DND-41 (cell line): ENCODE measurements at regions not wholly inside any gene's neighbourhood (a gene's known extent, or its start where the extent isn't known, plus 50 kb on each side); places are given as distances from the start of the nearest gene placed in this dataset.

Source experiments
- ATAC-seq: fragments of 200-7000 bp; cut with Tn5 transposase; 3 replicates; pipeline ENCODE4 v1.9.1; 2021; ENCODE audit warnings: low read depth; ENCODE audit not compliant: insufficient read depth
- DNase-seq: peaks from one replicate; pipeline ENCODE4 v3.0.0-alpha.2; 2020
- H2AFZ ChIP-seq: 2 replicates; pipeline ENCODE4 v1.6.0; 2012; ENCODE audit warnings: low read depth, low read length
- H3K27ac ChIP-seq: 2 replicates; pipeline ENCODE4 v1.5.1; 2012; ENCODE audit warnings: low read length, inconsistent platforms
- H3K27me3 ChIP-seq: fragments of 200-600 bp; sonication (generic); 2 replicates; pipeline ENCODE4 v1.6.0; 2012; ENCODE audit warnings: low read length, mild to moderate bottlenecking, inconsistent platforms; ENCODE audit not compliant: insufficient read depth, poor library complexity
- H3K36me3 ChIP-seq: 2 replicates; pipeline ENCODE4 v1.5.1; 2012; ENCODE audit warnings: low read length, inconsistent platforms; ENCODE audit not compliant: insufficient read depth
- H3K4me1 ChIP-seq: 2 replicates; pipeline ENCODE4 v1.5.1; 2012; ENCODE audit warnings: mild to moderate bottlenecking, low read length; ENCODE audit not compliant: insufficient read depth
- H3K4me2 ChIP-seq: 2 replicates; pipeline ENCODE4 v1.6.0; 2012; ENCODE audit warnings: mild to moderate bottlenecking, moderate library complexity, low read length, inconsistent platforms; ENCODE audit not compliant: insufficient read depth
- H3K4me3 ChIP-seq, 2 experiments: fragments of 200-600 bp in 1 of 2; shearing (Covaris generic) in 1 of 2; 2 replicates each; pipeline ENCODE4 v1.5.1; 2012 to 2016; ENCODE audit warnings: inconsistent platforms in 2 of 2, low read length in 2 of 2, mild to moderate bottlenecking in 2 of 2, low read depth in 1 of 2, moderate library complexity in 1 of 2
- H3K79me2 ChIP-seq: 2 replicates; pipeline ENCODE4 v1.6.0; 2012; ENCODE audit warnings: low read length, inconsistent platforms; ENCODE audit not compliant: insufficient read depth
- H3K9ac ChIP-seq: 2 replicates; pipeline ENCODE4 v1.6.0; 2012; ENCODE audit warnings: low read depth, mild to moderate bottlenecking, inconsistent platforms, low read length, moderate library complexity
- H3K9me3 ChIP-seq: 2 replicates; pipeline ENCODE4 v1.5.1; 2012; ENCODE audit warnings: low read length, moderate library complexity, mild to moderate bottlenecking, inconsistent platforms; ENCODE audit not compliant: insufficient read depth, severe bottlenecking
- H4K20me1 ChIP-seq: 2 replicates; pipeline ENCODE4 v1.6.0; 2012; ENCODE audit warnings: low read length; ENCODE audit not compliant: insufficient read depth
- EZH2 ChIP-seq: IDR thresholded peaks from 3 replicates; pipeline ENCODE4 v1.6.1; 2012; ENCODE audit warnings: borderline replicate concordance, low read depth, mild to moderate bottlenecking, moderate library complexity, low read length, inconsistent platforms; ENCODE audit not compliant: severe bottlenecking
- TF ChIP-seq, protein P1 (sequence below): IDR thresholded peaks from 2 replicates; pipeline ENCODE4 v1.5.1; 2012; ENCODE audit warnings: borderline replicate concordance, low read length, moderate library complexity, mild to moderate bottlenecking; ENCODE audit not compliant: poor library complexity, severe bottlenecking; ENCODE audit errors: extremely low read depth

DNA sequence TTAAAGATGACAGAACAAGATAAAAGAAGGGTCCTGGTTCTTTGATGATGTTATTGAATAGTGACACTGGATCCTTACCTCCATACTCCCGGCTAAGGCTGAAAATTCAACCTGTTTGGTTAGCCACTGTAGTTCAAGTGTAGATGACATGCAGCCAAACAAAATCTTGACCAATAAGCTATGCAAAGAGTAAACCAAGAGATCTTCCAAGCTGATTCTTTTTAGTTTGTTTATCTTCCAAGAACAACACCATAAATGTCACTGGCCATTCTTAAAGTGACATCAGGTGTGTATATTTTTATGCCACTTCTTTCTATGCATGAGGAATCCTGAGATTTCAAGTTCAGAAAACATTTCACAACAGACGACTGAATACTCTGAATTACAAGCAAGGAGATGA lies 141.5 kb upstream of the FST start:
- H3K4me2 ChIP-seq = no peak overlapping the region
- H3K36me3 ChIP-seq = no peaks in the 10 kb centered on the region
- no peak overlapping the region for H2AFZ ChIP-seq
- no peaks in the 10 kb centered on the region for H3K9me3 ChIP-seq
- DNase-seq = no peak
- no peaks in the 10 kb centered on the region for H3K4me1 ChIP-seq
- H3K9ac ChIP-seq = no peak overlapping the region
- H3K4me3 ChIP-seq = no peak overlapping the region
- no peak for ATAC-seq
- TF ChIP-seq, protein P1, sequence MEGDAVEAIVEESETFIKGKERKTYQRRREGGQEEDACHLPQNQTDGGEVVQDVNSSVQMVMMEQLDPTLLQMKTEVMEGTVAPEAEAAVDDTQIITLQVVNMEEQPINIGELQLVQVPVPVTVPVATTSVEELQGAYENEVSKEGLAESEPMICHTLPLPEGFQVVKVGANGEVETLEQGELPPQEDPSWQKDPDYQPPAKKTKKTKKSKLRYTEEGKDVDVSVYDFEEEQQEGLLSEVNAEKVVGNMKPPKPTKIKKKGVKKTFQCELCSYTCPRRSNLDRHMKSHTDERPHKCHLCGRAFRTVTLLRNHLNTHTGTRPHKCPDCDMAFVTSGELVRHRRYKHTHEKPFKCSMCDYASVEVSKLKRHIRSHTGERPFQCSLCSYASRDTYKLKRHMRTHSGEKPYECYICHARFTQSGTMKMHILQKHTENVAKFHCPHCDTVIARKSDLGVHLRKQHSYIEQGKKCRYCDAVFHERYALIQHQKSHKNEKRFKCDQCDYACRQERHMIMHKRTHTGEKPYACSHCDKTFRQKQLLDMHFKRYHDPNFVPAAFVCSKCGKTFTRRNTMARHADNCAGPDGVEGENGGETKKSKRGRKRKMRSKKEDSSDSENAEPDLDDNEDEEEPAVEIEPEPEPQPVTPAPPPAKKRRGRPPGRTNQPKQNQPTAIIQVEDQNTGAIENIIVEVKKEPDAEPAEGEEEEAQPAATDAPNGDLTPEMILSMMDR = no peak
- TF ChIP-seq EZH2 = no peak
- H3K27me3 ChIP-seq = no peaks in the 10 kb centered on the region
- no peak overlapping the region for H3K27ac ChIP-seq
- no peaks in the 10 kb centered on the region for H4K20me1 ChIP-seq
- H3K79me2 ChIP-seq = no peaks in the 10 kb centered on the region

DNA sequence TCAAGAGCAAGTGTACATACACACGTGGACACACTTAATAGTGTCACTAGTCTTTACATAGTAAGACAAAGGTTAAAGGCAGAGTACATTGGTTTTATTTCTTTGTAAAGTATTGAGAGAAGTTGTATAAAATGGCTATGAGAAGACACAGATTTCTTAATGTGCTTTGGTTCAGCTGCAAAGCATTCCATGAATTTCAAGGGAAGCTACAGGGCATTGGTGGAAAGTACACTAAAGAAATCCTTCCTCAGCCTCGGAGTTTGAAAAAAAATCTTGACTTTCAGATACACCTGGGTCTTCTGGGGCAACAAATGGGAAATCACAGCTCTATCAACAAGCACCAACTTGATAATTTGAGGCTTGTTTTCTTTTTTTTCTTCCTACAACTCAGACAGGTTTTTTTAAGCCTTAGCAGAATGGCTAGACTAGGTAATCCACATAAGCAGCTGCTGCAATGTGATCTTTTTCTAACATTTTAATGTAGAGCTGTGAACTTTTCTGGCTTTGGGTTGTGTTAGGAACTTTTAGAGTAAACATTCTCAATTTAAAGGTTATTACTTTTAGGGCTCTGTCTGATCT lies 140.4 kb upstream of the FST start:
- Histone ChIP-seq H3K79me2 (no peaks in the 10 kb centered on the region), H3K4me3 (no peak overlapping the region), H4K20me1 (no peaks in the 10 kb centered on the region), H2AFZ (no peak overlapping the region), H3K9ac (no peak overlapping the region), H3K4me2 (no peak overlapping the region), H3K27ac (no peak overlapping the region), H3K27me3 (no peaks in the 10 kb centered on the region), H3K4me1 (no peaks in the 10 kb centered on the region), H3K9me3 (peaks cover 4% of the 10 kb centered on the region), H3K36me3 (no peaks in the 10 kb centered on the region)
- TF ChIP-seq EZH2 = no peak
- TF ChIP-seq, protein P1 = no peak
- ATAC-seq = no peak
- DNase-seq = no peak

DNA sequence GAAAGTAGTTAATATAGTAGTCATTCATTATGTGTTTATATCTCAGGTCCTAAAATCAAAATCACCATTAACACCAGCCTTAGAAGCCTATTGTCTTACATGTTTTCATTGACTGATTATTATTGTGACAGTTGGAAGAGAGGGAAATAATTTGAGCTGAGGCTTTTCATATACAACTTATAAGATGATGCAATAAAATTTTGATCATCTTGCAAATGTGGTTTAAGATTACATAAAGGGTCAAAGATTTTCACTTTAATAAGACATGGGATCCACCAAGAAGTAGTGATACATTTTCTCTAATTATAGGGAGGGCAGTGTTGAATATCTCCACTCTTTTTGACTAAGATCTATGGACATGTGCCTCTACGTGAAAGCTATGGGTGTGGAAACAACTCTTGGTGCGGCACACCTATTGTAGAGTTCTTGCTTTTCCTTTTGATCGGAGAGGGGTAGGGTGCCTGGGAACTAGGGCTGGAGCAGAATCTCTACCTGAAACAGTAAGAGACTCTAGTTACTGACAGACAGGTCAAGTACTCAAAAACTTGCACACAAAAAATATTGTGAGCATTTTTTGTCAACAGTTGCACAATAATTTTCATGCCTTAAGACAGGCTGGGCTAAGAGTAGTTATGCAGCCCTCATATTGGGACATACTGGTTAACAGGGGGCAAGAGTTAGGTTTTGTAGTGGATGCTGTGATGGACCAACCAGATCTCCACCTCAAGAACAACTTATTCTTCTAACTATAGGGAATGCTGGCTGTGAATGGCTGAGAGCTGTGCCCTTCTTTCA lies 139.3 kb upstream of the FST start:
- Histone ChIP-seq H3K4me2 (no peak overlapping the region), H3K4me3 (no peak overlapping the region), H2AFZ (no peak overlapping the region), H3K27ac (no peak overlapping the region), H3K9ac (no peak overlapping the region), H3K36me3 (no peaks in the 10 kb centered on the region), H3K27me3 (no peaks in the 10 kb centered on the region), H3K4me1 (no peaks in the 10 kb centered on the region), H3K79me2 (no peaks in the 10 kb centered on the region), H4K20me1 (no peaks in the 10 kb centered on the region), H3K9me3 (peaks cover 4% of the 10 kb centered on the region)
- no peak for TF ChIP-seq EZH2
- TF ChIP-seq, protein P1 = no peak
- DNase-seq (no peak), ATAC-seq (no peak)

DNA sequence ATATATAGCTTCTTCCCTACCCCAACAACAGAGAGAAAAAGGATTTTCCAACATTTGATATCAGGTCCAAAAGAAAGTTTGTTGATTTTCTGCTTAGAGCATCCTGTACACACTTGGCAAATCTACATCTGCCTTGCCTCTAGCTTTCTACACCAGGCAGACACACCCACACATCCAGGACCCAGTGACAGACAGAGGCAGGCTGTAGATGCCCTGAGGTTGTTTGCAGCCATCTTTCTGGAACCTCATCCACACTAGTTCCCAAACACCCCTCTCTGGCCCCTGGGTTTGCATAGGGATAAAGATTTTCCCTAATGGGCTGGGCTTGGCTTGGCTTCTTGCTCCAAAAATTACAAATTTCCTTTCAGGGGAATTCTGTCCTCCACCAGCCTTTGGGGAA lies 138.2 kb upstream of the FST start:
- no peak for ATAC-seq
- Histone ChIP-seq H3K36me3 (no peaks in the 10 kb centered on the region), H3K4me3 (no peak overlapping the region), H3K4me2 (no peak overlapping the region), H3K4me1 (no peaks in the 10 kb centered on the region), H2AFZ (no peak overlapping the region), H3K79me2 (no peaks in the 10 kb centered on the region), H3K9me3 (peaks cover 4% of the 10 kb centered on the region), H4K20me1 (no peaks in the 10 kb centered on the region), H3K9ac (no peak overlapping the region), H3K27me3 (no peaks in the 10 kb centered on the region), H3K27ac (no peak overlapping the region)
- DNase-seq = no peak
- TF ChIP-seq, protein P1 = no peak
- no peak for TF ChIP-seq EZH2
